GM23338 (cell line): ENCODE measurements at regions not wholly inside any gene's neighbourhood (a gene's known extent, or its start where the extent isn't known, plus 50 kb on each side); places are given as distances from the start of the nearest gene placed in this dataset.

ENCODE experiments used
- ATAC-seq: fragments of 200-7000 bp; cut with Tn5 transposase; 3 replicates; pipeline ENCODE4 v1.9.1; 2020
- DNase-seq: peaks from one replicate; pipeline ENCODE4 v3.0.0-alpha.2; 2015; ENCODE audit warnings: low spot score
- H2AFZ ChIP-seq: fragments of 200-600 bp; sonication (generic); 2 replicates; pipeline ENCODE4 v1.8.0; 2016; ENCODE audit warnings: antibody characterized with exemption, mild to moderate bottlenecking, moderate library complexity
- H3F3A ChIP-seq: fragments of 200-600 bp; sonication (generic); replicated peaks from 2 replicates; pipeline ENCODE4 v1.8.0; 2017; ENCODE audit warnings: antibody characterized with exemption, mixed run types, low read depth
- H3K27ac ChIP-seq: fragments of 200-600 bp; sonication (generic); 2 replicates; pipeline ENCODE4 v1.6.1; 2016; ENCODE audit warnings: low read depth
- H3K27me3 ChIP-seq: fragments of 200-600 bp; sonication (generic); 2 replicates; pipeline ENCODE4 v1.8.0; 2016; ENCODE audit warnings: mild to moderate bottlenecking, mixed run types, moderate library complexity; ENCODE audit not compliant: insufficient read depth
- H3K36me3 ChIP-seq: fragments of 200-600 bp; sonication (generic); 2 replicates; pipeline ENCODE4 v1.8.0; 2016; ENCODE audit warnings: mild to moderate bottlenecking; ENCODE audit not compliant: insufficient read depth
- H3K4me1 ChIP-seq: fragments of 200-600 bp; sonication (generic); 2 replicates; pipeline ENCODE4 v1.8.0; 2016; ENCODE audit warnings: mild to moderate bottlenecking, moderate library complexity; ENCODE audit not compliant: insufficient read depth
- H3K4me2 ChIP-seq: fragments of 200-600 bp; sonication (generic); 2 replicates; pipeline ENCODE4 v1.7.1; 2017; ENCODE audit warnings: mixed run types
- H3K4me3 ChIP-seq: fragments of 200-600 bp; sonication (generic); 2 replicates; pipeline ENCODE4 v1.6.1; 2016; ENCODE audit warnings: mixed run types
- H3K79me2 ChIP-seq: fragments of 200-600 bp; sonication (generic); replicated peaks from 2 replicates; pipeline ENCODE4 v1.8.0; 2017; ENCODE audit warnings: mild to moderate bottlenecking; ENCODE audit not compliant: insufficient read depth
- H3K9me2 ChIP-seq: fragments of 200-600 bp; sonication (generic); 2 replicates; pipeline ENCODE4 v1.8.0; 2017; ENCODE audit not compliant: insufficient read depth
- H4K20me1 ChIP-seq: fragments of 200-600 bp; sonication (generic); replicated peaks from 2 replicates; pipeline ENCODE4 v1.8.0; 2017; ENCODE audit warnings: mild to moderate bottlenecking; ENCODE audit not compliant: insufficient read depth
- H3K27ac Mint-ChIP-seq: 2 replicates; pipeline ENCODE4 v1.8.0; 2020; ENCODE audit warnings: inconsistent platforms, mild to moderate bottlenecking, moderate library complexity, mixed read lengths
- H3K27me3 Mint-ChIP-seq: 3 replicates; pipeline ENCODE4 v1.8.0; 2022; ENCODE audit warnings: low read depth, mild to moderate bottlenecking, moderate library complexity, mixed read lengths, inconsistent platforms; ENCODE audit not compliant: insufficient read depth, poor library complexity
- H3K36me3 Mint-ChIP-seq: 3 replicates; pipeline ENCODE4 v1.8.0; 2021; ENCODE audit warnings: low read depth, mild to moderate bottlenecking, inconsistent platforms, moderate library complexity, mixed read lengths
- H3K4me1 Mint-ChIP-seq: 3 replicates; pipeline ENCODE4 v1.8.0; 2020; ENCODE audit warnings: mild to moderate bottlenecking, inconsistent platforms, mixed read lengths
- H3K4me3 Mint-ChIP-seq: 3 replicates; pipeline ENCODE4 v1.8.0; 2021; ENCODE audit warnings: moderate library complexity, mild to moderate bottlenecking, inconsistent platforms, mixed read lengths
- H3K9me3 Mint-ChIP-seq: 3 replicates; pipeline ENCODE4 v1.8.0; 2020; ENCODE audit warnings: moderate library complexity, mild to moderate bottlenecking, inconsistent platforms, mixed read lengths
- CREB1 ChIP-seq: fragments of 250-450 bp; sonication (Bioruptor Pico); IDR thresholded peaks from 2 replicates; pipeline ENCODE4 v1.5.0; 2020; ENCODE audit warnings: low read depth, mild to moderate bottlenecking, moderate library complexity
- CTCF ChIP-seq, 2 experiments: fragments of 200-600 bp in 1 of 2; sonication (generic) in 1 of 2; conservative IDR thresholded peaks; 2 replicates each; pipeline versions ENCODE4 v1.5.1 to v1.6.1; 2016 to 2017; ENCODE audit warnings: antibody characterized with exemption in 2 of 2, low read depth in 2 of 2, mild to moderate bottlenecking in 2 of 2, moderate library complexity in 1 of 2
- ETS1 ChIP-seq: IDR thresholded peaks from 2 replicates; pipeline ENCODE4 v1.6.1; 2016; ENCODE audit warnings: antibody characterized with exemption
- EZH2 ChIP-seq: fragments of 200-600 bp; sonication (generic); IDR thresholded peaks from one replicate; pipeline ENCODE4 v1.8.0; 2017; ENCODE audit warnings: antibody characterized with exemption, mild to moderate bottlenecking, low read depth; ENCODE audit not compliant: unreplicated experiment
- EZH2phosphoT487 ChIP-seq: fragments of 200-600 bp; sonication (generic); IDR thresholded peaks from one replicate; pipeline ENCODE4 v1.8.1; 2018; ENCODE audit warnings: antibody characterized with exemption; ENCODE audit not compliant: unreplicated experiment
- JUNB ChIP-seq: IDR thresholded peaks from one replicate; pipeline ENCODE4 v1.6.1; 2016; ENCODE audit warnings: antibody characterized with exemption; ENCODE audit not compliant: unreplicated experiment
- NANOG ChIP-seq: IDR thresholded peaks from 2 replicates; pipeline ENCODE4 v1.6.1; 2016; ENCODE audit warnings: antibody characterized with exemption, borderline replicate concordance
- POLR2AphosphoS5 ChIP-seq: IDR thresholded peaks from 2 replicates; pipeline ENCODE4 v1.6.1; 2016; ENCODE audit warnings: antibody characterized with exemption, low read depth
- REST ChIP-seq: IDR thresholded peaks from one replicate; pipeline ENCODE4 v1.6.1; 2018; ENCODE audit warnings: antibody characterized with exemption; ENCODE audit not compliant: unreplicated experiment
- STAT1 ChIP-seq: IDR thresholded peaks from one replicate; pipeline ENCODE4 v1.6.1; 2016; ENCODE audit warnings: antibody characterized with exemption; ENCODE audit not compliant: unreplicated experiment
- ZNF114 ChIP-seq: fragments of 250-450 bp; sonication (Bioruptor Pico); IDR thresholded peaks from 2 replicates; pipeline ENCODE4 v1.5.0; 2020; ENCODE audit warnings: mild to moderate bottlenecking, moderate library complexity
- ZNF331 ChIP-seq: fragments of 250-450 bp; sonication (Bioruptor Pico); IDR thresholded peaks from 2 replicates; pipeline ENCODE4 v1.5.0; 2020; ENCODE audit warnings: low read depth, mild to moderate bottlenecking, moderate library complexity
- ZNF462 ChIP-seq: fragments of 250-450 bp; sonication (Bioruptor Pico); IDR thresholded peaks from 2 replicates; pipeline ENCODE4 v1.5.0; 2020; ENCODE audit warnings: mild to moderate bottlenecking, moderate library complexity

- no peak overlapping the region for H2AFZ ChIP-seq
- H3K4me3 ChIP-seq: no peak overlapping the region
- Mint-ChIP-seq H3K4me3 (no peak overlapping the region), H3K36me3 (peaks cover 12% of the 10 kb centered on the region; the same call in 2 of the 3 replicates), H3K4me1 (no peaks in the 10 kb centered on the region), H3K27me3 (peaks cover 2% of the 10 kb centered on the region), H3K9me3 (peaks cover 80% of the 10 kb centered on the region), H3K27ac (no peak overlapping the region)
- no peaks in the 10 kb centered on the region for H3K79me2 ChIP-seq
- TF ChIP-seq JUNB: no peak
- no peak for TF ChIP-seq CTCF (conservative IDR thresholded peaks at IDR 0.05; ENCODE audit: low read depth in 2 of 2)
- no peak for TF ChIP-seq ETS1
- no peak for TF ChIP-seq ZNF114 (CRISPR knock-in tag)
- no peak for TF ChIP-seq NANOG
- no peak for TF ChIP-seq ZNF462 (CRISPR knock-in tag)
- TF ChIP-seq ZNF331 (CRISPR knock-in tag): no peak
- TF ChIP-seq EZH2: no peak
- no peak for TF ChIP-seq CREB1
- TF ChIP-seq REST: no peak
- TF ChIP-seq POLR2AphosphoS5: no peak
- no peak for TF ChIP-seq STAT1
- TF ChIP-seq EZH2phosphoT487: no peak
- H3K27me3 ChIP-seq: no peaks in the 10 kb centered on the region
- no peak for DNase-seq
- H3K4me2 ChIP-seq: no peak overlapping the region
- no peaks in the 10 kb centered on the region for H4K20me1 ChIP-seq
- no peak for ATAC-seq
- no peaks in the 10 kb centered on the region for H3K4me1 ChIP-seq
- H3F3A ChIP-seq: no peaks in the 10 kb centered on the region
- H3K27ac ChIP-seq: no peak overlapping the region
- H3K36me3 ChIP-seq: no peaks in the 10 kb centered on the region
- no peaks in the 10 kb centered on the region for H3K9me2 ChIP-seq
These were observed 171.5 kb upstream of the CHL1 start for GRCh38 chr3:25056-25455.
